Fibroblast of skin of scalp (primary cell): ENCODE measurements at regions not wholly inside any gene's neighbourhood (a gene's known extent, or its start where the extent isn't known, plus 50 kb on each side); places are given as distances from the start of the nearest gene placed in this dataset.

ENCODE experiments used
- DNase-seq: peaks from one replicate; pipeline ENCODE4 v3.0.0-alpha.2; 2013

DNA sequence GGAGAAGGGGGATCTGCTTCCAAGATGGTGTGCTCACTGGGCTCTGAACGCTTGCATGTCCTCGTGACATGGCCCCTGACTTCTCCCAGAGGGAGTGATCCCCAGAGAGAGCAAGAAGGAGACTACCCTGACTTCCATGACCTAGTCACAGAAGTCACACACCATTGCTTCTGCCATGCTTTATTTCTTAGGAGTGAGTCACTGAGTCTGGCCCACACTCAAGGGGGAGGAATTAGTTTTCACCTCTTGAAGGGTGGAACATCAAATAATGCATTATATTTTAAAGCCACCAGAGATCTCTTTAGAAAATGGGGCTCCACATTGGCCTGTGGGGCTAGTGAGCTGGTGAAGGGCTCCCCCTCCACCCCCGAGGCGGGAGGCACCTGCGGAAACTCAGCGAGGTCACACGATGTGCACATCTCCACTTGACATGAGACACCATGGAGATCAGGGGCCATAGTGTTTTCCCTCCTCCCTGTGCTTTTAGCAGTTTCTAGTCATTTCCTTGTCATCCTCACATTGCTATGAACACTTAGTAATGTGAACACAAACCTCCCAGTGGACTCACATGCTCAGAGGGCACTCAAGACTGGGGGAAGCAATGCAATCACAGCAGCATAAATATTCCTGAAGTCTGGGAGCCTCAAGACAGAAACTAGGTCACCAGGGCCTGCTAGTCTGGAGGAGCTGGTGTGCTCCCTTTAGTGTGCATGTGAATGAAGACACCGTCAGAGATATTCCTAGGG, 87.4 kb upstream of the FZD10 start:
- no peak for DNase-seq

DNA sequence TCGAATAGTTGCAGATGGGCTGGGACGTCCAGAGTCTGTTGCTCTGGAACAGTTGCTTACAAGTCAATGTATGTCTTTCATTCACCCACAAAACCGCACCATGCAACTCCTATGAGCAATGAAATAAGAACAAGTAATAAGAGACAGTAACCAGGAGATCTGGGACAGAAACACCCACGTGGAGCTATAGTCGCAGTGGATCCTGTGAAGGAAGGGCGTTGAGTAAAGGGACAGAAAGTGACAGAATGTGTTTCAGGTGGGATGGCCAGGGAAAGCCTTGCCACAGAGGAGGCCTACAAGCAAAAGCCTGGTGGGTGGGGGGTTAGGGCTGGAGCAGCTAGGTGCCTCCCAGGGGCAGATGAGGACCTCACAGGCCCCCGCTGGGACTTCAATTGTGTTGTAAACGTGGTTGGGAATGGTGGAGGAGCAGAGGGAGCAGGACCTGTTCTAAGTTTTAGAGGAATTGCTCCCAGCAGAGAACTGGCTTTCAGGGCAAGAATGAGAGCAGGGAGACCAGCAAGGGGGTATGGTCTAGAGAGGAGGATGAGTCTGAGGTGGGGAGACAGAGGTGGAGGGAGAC, 86.7 kb upstream of the FZD10 start:
- DNase-seq: no peak

DNA sequence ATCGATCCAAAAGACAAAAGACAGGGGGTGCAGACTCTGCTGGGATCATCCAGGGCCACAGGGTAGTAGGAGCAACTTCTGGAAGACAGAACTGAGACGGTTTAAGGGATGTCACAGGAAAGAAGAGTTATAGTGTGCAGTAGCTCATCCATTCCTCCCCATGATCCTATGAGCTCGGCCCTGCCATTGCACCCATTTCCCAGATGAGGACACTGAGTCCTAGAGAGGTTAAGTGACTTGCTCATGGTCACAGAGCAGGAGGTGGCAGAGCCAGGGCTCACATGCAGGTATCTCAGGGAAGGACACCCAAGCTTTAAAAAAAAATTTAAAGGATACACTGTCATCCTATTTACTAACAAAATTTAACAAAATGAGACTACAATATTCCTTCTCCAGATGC, 86.1 kb upstream of the FZD10 start:
- DNase-seq: no peak

DNA sequence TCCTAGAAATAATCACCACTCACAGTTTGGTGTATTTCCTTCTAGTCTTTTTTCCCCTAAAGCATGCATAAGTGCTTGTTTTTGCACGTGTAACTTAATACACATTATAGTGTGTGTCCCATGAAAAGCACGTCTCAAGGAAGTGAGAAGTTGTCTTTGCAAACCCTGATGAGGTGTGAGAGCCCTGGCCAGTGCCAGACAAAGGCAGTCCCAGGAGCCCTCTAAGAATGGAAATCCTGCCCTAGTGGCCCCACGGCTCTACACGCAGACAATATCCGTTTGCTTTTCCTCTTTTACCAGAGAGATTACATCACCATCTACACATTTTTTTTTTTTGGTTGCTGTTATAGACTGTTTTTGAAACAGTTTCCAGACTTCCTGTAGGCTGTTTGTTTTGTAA, 85.5 kb upstream of the FZD10 start:
- DNase-seq: no peak

DNA sequence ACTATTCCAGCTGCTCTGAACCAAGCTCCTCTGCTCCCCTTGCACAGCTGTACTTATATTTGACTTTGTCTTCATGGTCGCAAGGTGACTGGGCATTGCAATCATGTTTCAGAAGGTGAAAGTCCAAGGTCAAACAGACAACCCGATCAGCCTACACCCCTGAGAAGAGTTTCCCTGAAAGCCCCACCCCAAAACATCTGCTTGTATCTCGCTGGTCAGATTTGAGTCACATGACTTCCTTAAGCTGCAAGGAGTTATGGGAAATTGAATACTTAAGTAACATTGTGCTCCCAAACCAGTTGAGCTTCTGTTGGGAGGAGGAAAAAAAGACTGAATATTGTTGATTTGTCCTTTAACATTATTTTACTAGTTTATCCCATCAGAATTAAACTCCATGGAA, 83.4 kb upstream of the FZD10 start:
- DNase-seq: no peak

DNA sequence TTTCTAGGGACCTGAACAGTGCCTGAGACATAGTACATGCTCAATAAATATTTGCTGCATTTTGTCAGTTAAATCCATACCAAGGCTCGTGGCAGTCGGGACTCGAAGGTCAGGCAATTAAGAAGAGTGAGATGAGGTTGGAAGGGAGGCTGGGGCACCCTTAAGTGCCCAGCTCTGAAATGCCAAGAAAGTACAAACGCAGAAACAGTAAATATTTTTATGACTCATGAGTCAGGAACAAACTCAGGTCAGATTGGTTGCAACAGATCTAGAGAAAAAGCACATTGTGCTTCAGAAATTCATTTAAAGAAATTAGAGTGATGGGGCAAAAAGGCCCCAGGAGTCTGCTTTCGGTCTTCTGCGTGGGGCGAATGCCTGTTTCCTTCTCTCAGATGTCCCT, 83.0 kb upstream of the FZD10 start:
- DNase-seq: no peak

DNA sequence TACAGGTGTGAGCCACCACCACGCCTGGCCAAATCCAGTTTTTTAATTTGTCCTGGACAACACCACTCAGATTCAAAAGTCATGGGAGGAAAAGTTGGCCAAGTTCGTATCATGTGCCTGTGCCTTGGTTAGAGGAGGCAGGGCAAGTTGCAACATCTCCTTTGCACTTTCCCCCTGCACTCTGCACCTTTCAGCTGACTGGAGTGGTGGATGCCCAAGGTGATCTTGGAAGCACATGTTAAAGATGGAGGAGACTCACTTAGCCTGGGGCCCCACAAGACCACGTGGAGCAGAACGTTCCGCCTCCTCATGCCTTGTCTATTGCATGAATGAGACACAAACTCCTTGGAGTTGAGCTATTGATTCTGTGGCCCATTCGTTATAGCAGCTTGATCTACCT, 82.1 kb upstream of the FZD10 start:
- no peak for DNase-seq

DNA sequence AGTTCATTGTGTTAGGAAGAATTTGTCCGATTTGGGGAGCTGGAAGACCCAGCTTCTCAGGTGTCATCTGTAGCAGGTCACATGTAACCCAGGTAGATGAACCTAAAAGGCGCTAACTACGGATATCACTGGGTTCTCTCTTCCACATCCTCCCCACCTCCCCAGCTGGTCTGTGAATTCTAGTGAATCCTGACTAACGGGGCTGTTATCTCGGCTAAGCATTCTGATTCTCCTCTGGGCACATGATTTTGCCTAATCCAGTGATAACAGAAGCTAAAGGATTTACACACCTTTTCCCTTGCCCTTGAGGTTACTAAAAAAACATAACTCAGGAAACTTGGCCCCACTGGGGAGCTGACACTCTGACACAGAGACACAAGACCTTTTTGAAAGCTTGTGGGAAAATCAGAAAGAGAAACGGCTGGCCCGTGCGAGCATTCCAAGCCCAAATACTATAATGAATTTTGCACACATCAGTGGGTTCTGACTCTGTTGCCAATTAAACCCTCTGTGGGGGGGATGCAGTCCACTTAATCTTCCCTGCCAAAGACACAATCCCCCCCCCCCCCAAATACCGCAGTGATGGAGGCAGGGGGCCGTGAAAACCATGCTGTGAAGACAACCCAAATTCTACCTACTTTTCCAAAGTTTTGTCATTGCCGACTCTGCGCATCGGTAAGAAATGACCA, 81.0 kb upstream of the FZD10 start:
- DNase-seq: no peak

DNA sequence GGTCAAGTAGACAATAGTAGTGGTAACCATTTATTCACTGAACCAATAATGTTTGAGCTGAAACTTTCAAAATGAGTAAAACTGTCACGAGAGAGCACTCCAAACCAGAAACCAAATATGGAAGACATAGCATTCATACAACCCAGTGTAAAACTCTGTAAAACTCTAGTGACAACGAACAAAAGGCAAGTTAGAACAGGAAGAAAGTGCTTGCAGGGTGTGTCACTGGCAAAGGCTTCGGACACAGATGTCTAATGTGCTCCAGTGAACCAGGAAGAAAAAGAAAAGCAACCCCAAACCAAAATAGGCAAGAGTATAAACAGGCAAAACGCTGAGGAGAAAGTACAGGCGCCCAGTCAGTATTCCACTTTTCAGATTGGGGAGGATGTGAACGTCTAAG, 79.3 kb upstream of the FZD10 start:
- DNase-seq: no peak

DNA sequence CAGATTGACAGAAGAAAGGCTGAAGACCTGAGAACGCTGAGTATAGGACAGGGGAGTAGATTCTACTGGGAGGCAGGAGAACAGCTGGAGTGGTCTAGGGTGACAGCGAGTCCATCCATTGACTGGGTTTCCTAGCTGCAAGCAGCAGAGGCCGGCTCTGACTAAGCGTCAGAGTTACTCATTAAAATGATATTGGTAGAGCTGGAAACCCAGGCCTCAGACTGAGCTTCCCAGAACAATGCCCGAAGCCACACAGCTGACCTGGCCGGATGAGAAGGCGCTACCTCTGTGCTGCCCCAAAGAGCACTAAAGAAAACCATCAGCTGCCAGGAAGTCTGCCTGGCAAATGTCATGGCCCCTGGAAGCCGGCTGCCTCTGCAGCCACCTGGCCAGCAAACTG, 78.5 kb upstream of the FZD10 start:
- DNase-seq: no peak

DNA sequence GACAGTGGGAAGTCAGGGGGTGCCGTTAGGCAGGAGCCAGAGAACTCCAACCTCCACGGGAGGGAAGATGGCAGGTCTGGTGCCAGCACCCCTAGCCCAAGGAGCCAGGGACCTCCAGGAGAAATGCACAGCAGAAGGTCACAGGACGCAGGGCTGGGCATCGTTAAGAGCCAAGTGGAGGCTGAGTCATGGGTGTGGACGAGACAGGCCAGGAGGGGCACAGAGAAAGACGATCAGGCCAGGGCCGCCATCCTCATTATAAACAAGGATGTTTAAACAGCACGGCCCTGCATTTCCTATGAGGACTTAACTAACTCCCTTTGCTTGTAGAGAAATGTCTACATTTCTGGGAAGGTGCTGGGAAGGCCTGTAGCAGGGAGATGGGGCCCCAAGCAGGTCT, 77.9 kb upstream of the FZD10 start:
- DNase-seq: no peak

DNA sequence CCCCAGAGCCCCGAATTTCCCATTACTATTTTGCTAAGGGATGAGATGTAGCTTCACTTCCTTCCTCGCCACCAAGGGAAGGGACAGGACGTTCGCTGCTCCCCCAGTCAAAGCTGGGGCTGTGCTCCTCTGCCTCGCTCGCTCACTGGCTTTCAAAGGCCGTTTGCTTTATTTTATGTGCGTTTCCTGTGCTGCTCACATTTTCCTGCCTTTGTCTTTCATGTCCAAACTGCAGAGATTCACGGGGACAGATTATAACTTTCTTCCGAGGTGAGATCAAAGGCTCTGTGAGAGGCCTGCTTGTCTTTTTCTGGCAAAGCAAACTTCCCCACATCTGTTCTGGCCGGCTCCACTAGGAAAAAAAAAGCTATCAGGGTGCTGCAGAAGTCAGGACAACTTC, 76.0 kb upstream of the FZD10 start:
- DNase-seq: no peak

DNA sequence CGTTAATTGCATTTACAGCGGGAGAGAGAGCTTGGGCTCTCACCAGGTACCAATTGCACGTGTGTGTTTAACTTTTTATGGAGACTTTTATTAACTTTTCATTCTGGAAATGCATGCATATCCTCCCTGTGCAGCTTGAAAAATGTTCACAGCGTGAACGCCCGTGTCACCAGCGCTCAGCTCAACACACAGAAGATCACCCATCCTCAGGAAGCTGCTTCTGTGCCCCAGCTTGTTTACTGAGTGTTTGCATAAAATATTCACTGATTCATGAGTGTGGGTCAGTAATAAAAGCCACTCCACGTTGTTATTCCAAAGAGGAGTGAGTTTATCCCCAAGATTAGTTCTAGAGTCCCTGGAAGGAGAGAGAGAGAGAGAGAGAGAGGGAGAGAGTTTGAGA, 75.5 kb upstream of the FZD10 start:
- DNase-seq: no peak

DNA sequence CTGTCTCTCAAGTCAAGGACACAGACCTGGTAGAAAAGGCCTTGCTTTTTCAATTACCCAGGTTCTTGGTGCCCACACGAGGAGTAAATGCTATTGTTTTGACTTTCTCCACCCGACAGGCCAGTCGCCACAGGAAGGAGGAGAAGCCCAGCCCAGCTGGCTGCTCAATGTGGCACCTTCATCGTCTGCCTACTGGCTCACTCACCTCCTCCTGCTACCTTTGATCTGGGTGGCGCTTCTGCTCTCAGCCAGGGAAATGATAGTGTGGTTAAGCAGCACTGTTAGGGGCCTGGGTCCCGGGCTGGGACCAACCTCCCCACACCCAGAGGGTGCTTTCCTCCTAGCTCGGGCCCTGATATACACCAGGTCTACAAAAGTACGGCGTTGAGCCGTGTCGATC, 75.0 kb upstream of the FZD10 start:
- no peak for DNase-seq

DNA sequence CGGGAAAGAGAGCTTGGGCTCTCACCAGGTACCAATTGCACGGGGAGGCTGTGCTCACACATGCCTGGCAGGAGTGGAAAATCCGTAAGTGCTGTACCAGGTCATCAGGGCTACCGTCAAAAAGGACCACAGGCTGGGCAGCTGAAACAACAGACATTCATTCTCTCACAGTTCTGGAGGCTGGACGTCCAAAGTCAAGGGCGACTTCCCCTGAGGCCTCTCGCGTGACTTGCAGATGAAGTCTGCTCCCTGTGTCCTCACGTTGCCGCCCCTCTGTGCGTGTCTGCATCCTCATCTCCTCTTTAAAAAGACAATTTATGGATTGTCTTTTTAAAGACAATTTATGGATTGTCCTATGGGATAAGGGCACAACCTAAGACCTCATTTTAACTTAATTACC, 73.8 kb upstream of the FZD10 start:
- no peak for DNase-seq

DNA sequence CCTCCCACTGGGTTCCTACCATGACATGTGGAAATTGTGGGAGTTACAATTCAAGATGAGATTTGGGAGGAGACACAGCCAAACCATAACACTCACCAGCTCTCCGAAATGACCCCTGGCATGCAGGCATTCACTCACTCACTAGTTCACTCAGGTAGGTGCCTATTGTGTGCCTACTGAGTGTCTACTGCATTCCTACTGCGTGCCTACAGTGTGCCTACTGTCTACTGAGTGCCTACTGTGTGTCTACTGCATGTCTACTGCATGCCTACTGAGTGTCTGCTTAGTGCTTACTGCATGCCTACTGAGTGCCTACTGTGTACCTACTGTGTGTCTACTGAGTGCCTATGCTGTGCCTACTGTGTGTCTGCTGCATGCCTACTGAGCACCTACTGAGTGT, 71.7 kb upstream of the FZD10 start:
- no peak for DNase-seq

DNA sequence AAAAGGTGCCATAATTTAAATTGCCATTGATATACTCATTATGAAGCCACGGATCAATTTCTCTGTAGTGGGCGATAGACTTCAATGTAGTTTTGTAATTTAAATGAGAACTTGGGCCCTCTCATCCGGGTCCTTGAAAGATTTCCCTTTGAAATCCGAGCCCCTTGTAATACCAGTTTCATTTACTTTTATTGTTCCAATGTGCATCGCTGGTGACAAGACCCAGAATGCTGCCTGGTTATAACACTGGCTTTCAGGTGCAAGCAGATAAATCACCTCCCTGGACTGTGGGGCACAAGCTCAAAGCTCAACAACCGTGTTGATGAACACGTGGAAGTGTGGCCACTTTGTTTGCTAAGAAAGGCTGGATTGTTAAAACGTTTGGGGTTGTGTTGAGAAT, 68.9 kb upstream of the FZD10 start:
- DNase-seq: no peak

DNA sequence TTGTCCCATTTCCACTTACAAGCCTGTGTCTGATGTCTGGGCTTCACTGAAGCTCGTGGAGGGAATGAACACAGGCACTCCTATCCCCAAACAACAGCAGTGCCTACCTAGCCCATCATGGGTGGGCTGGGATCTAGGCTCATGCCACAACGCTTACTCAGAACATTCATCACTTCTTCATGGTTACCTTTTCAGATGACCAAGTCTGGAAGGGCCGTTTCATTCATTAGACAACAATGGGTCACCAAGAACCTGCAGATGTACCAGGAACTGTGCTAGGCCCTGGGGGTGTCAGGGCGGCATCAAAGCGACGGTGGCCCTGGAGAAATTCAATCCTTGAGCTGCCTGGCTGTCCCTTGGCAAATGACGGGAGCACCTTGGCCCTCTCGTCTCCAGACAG, 64.9 kb upstream of the FZD10 start:
- DNase-seq: no peak

DNA sequence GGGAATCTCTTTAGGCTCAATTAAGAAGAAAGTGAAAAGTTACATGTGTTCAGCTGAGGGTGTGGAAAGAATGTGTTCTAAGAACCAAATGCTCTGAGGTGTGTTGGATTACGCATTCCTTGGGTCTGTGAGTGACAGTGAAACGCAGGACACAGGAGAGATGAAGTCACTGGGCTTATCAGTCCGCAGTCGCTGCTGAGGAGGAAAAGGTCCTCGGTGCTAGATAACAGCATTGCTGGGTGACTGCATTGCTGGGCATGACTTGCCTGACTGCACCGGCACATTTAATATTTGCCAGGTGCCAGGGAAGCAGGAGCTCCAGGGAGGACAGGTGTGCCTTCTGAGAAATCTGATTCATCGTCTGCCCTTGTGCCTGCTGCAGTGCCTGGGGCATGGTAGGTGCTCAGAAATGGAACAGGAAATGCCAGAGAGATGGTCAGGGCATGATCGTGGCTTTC, 64.4 kb upstream of the FZD10 start:
- DNase-seq: no peak

DNA sequence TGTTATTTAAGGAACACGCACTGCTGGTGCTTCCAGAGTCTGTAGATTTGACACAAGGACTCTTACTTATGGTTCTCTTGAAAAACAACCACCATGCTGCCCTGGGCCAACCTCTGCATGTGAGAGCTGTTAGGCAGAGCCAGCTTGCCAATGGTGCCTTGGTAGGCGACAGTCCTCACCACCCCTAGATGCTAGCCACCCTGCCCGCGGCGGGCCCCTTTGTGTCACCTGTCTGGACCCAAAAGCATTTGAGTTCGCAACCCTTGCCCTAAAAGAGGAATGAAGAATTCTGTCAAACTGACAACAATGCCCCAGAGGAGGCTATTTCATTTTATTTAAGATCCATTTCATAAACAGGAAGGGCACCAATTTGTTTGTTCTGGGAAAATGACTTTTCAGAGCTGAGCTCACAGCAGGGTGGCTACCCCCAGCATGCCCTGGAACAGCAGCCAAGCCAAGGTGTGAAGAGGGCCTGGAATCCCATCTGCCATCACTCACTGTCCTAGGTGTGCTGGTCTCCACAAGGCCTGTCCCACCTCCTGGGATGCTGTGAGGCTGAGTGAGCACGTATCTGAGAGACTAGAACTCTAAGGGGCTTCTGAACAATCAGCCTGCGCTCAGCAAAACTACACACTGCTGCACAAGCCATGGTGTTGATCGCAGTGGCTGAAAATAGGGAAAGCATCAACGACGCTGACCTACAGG, 63.8 kb upstream of the FZD10 start:
- no peak for DNase-seq

DNA sequence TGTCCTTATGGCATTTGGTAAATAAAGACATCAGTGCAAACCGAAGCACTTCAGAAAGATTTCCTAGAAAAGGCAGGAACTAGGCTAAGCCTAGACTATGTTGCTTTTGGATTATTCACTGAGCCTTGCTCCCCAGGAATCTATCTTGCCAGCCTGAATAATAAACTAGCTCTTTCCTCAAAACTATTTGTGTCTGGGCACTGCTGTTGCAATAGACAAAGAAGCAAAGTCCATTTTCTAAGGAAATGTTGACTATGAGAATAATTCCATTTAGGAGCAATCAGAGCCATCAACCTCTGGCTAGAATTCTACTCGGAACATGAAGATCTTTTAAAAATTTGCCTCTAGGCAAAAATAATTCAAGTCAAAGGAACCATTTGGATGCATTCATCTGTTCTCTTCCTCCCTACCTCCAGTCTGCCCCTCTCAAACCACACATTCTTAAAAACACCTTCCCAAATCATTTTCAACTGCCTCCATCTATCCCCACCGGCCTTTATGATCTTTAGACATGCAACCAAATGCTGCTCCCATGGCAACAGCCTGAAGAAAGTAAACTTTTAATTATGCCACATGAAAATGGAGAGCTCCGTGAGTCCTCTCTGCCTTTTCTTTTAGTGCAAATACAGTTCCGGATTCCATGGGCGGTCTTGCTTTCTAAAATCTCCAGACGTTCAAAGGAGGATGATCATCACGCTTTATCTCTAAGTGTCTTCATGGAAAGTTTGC, 61.5 kb upstream of the FZD10 start:
- DNase-seq: no peak

DNA sequence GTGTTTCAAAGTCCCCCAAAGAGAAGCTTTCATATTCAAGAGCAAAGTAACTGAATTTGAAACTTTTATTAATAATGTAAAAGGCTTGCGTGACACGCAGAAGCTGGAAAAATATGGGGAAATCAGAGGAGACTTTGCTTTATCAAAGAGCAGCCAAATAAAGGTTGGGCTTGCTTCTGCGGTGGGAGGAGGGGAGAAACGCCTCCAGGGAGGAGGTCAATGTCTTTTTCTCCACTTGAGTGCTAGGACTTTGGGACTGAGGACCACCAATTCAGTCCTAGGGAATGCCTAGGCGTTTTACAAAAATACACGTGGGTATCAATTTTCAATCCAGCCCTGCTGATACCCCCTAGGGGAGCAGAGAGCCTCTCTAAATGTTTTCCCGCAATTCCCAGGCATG, 60.9 kb upstream of the FZD10 start:
- no peak for DNase-seq

DNA sequence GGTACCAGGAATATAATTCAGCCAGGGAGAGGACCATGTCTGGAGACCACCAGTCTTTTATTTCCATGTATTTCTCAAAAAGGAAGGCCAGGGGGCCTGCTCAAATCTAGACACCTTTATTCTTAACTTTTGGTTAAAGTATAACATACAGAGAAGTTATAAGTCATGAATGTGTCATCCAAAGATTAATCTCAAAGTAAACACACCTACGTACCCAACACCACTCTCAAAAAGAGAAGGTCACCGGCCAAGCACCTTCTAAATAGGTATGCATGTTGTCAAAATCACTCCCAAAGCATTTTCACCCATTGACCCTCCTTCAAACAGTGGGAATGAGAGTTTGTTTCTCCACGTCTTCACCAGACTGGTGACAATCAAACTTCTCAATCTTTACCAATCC, 60.0 kb upstream of the FZD10 start:
- no peak for DNase-seq
